Kidney (tissue), 13 donors: ENCODE measurements at regions not wholly inside any gene's neighbourhood (a gene's known extent, or its start where the extent isn't known, plus 50 kb on each side); places are given as distances from the start of the nearest gene placed in this dataset.

Experiments
- DNase-seq, 5 donors: peaks; one replicate each; pipeline ENCODE4 v3.0.0-alpha.2; 2013 to 2020
- FAIRE-seq: peaks from 2 replicates; lab custom pipeline; 2012; peaks lifted over from hg19 to GRCh38; lab: Jason Lieb, UNC
- H3K27ac ChIP-seq, 2 donors: one replicate each; pipeline ENCODE4 v1.7.0; 2013; ENCODE audit warnings: low read depth in 2 of 2, low read length in 2 of 2, inconsistent platforms in 1 of 2
- H3K27me3 ChIP-seq: one replicate; pipeline ENCODE4 v1.7.1; 2013; ENCODE audit warnings: low read length, inconsistent platforms; ENCODE audit not compliant: control insufficient read depth, insufficient read depth
- H3K36me3 ChIP-seq, 3 donors: one replicate each; pipeline versions ENCODE4 v1.7.0 to v1.7.1; 2013; ENCODE audit warnings: low read length in 3 of 3, control low read depth in 1 of 3, inconsistent platforms in 1 of 3; ENCODE audit not compliant: insufficient read depth in 3 of 3, control insufficient read depth in 2 of 3
- H3K4me1 ChIP-seq, 3 donors: one replicate each; pipeline versions ENCODE4 v1.7.0 to v1.7.1; 2013; ENCODE audit warnings: low read length in 3 of 3, inconsistent platforms in 1 of 3, low read depth in 1 of 3; ENCODE audit not compliant: control insufficient read depth in 2 of 3, insufficient read depth in 2 of 3
- H3K4me3 ChIP-seq, 3 donors: one replicate each; pipeline versions ENCODE4 v1.7.0 to v1.8.1; 2013; ENCODE audit warnings: low read length in 3 of 3, control low read depth in 1 of 3, inconsistent platforms in 1 of 3
- H3K9ac ChIP-seq, 3 donors: one replicate each; pipeline versions ENCODE4 v1.7.0 to v1.7.1; 2013; ENCODE audit warnings: low read length in 3 of 3, control low read depth in 1 of 3, inconsistent platforms in 1 of 3
- H3K9me3 ChIP-seq, 3 donors: one replicate each; pipeline versions ENCODE4 v1.7.0 to v1.7.1; 2013; ENCODE audit warnings: low read length in 3 of 3, control low read depth in 1 of 3, inconsistent platforms in 1 of 3; ENCODE audit not compliant: control insufficient read depth in 2 of 3, insufficient read depth in 1 of 3
- intact Hi-C: fragments of 100-400 bp; cut with DNase I; formaldehyde crosslinking; loops from one replicate; pipeline ENCODE4 v1.11.1; 2022
- TF ChIP-seq, protein P1 (sequence below): IDR thresholded peaks from 3 replicates; pipeline ENCODE4 v1.5.1; 2012; ENCODE audit warnings: mild to moderate bottlenecking, moderate library complexity, borderline replicate concordance; ENCODE audit not compliant: insufficient read depth; ENCODE audit errors: extremely low read depth
- donor health status: control.
- donor health status: control.
- donor health status: control.
- donor health status: control.
- donor health status: control.
- donor health status: DM: yes; HTN: yes; CAD: no.
- donor health status: Normal renal cell carcinoma (clear cell type).

DNA sequence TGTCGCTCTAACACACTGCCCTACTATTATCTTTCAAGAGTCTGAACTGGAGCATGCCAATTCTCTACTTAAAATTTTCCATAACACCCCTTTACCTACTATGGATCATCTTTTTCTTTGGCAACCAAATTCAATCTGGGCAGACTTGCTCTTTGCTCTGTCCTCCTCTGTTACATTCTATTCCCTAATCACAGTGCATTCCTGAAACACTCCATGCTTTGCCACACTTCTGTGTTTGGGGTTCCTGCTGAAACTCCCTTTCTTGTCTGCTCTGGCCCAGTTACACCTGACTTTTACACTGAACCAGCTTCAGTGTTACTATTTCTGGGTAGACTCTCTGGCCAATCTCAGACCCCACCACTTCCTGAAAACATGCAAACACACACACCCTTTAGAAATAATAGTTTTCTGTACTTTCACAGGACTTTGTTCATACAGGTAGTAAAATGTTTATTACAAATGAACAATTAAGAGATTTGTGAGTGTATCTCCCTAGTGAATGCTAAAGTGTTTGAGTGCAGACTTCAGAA, 119.9 kb upstream of the DCC start:
- Histone ChIP-seq H3K36me3 (no peaks in the 10 kb centered on the region), H3K27ac (no peak overlapping the region), H3K27me3 (no peaks in the 10 kb centered on the region), H3K4me1 (no peaks in the 10 kb centered on the region), H3K9ac (no peak overlapping the region), H3K4me3 (no peak overlapping the region), H3K9me3 (no peaks in the 10 kb centered on the region)
- intact Hi-C loops, result no loop called here
- TF ChIP-seq, protein P1, sequence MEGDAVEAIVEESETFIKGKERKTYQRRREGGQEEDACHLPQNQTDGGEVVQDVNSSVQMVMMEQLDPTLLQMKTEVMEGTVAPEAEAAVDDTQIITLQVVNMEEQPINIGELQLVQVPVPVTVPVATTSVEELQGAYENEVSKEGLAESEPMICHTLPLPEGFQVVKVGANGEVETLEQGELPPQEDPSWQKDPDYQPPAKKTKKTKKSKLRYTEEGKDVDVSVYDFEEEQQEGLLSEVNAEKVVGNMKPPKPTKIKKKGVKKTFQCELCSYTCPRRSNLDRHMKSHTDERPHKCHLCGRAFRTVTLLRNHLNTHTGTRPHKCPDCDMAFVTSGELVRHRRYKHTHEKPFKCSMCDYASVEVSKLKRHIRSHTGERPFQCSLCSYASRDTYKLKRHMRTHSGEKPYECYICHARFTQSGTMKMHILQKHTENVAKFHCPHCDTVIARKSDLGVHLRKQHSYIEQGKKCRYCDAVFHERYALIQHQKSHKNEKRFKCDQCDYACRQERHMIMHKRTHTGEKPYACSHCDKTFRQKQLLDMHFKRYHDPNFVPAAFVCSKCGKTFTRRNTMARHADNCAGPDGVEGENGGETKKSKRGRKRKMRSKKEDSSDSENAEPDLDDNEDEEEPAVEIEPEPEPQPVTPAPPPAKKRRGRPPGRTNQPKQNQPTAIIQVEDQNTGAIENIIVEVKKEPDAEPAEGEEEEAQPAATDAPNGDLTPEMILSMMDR, result no peak
- FAIRE-seq, result no peak
- no peak for DNase-seq

GRCh38 chr18:52222211-52222610, 117.8 kb upstream of the DCC start:
- TF ChIP-seq, protein P1, result no peak
- intact Hi-C loops, result no loop called here
- FAIRE-seq, result no peak

DNA sequence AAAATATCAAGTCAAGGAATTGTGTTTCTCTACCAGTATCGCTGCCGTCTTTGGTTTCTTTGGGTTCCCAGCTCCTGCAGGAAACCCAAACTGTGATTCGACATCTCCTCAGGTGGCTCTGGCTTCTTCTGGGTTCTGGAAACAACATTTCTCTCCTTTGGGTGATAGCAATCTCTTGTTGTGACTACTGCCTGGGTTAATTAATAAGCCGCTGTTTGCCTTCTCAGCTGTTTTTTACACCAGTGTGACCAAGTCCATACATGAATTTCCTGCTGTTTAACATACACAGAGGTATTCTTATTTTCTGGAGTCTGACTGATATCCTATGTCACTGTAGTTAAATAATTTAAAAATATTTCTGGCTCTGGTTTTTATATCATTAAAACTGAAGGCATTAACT, 112.5 kb upstream of the DCC start:
- Histone ChIP-seq H3K27ac (no peak overlapping the region), H3K9me3 (no peaks in the 10 kb centered on the region), H3K36me3 (no peaks in the 10 kb centered on the region), H3K4me1 (no peaks in the 10 kb centered on the region), H3K9ac (no peak overlapping the region), H3K27me3 (no peaks in the 10 kb centered on the region), H3K4me3 (no peak overlapping the region)
- intact Hi-C loops, result no loop called here
- TF ChIP-seq, protein P1, result no peak
- no peak for FAIRE-seq
- DNase-seq, result peak in 2 of 5 donors; percentile 12 to 37

More at GRCh38 chr18:52222211-52222610, 117.8 kb upstream of the DCC start:
- no peaks in the 10 kb centered on the region for H3K27me3 ChIP-seq
- no peak overlapping the region for H3K4me3 ChIP-seq
- no peaks in the 10 kb centered on the region for H3K4me1 ChIP-seq
- H3K9me3 ChIP-seq, result no peaks in the 10 kb centered on the region
- no peak for DNase-seq
- H3K36me3 ChIP-seq, result no peaks in the 10 kb centered on the region
- H3K9ac ChIP-seq, result no peak overlapping the region
- no peak overlapping the region for H3K27ac ChIP-seq

DNA sequence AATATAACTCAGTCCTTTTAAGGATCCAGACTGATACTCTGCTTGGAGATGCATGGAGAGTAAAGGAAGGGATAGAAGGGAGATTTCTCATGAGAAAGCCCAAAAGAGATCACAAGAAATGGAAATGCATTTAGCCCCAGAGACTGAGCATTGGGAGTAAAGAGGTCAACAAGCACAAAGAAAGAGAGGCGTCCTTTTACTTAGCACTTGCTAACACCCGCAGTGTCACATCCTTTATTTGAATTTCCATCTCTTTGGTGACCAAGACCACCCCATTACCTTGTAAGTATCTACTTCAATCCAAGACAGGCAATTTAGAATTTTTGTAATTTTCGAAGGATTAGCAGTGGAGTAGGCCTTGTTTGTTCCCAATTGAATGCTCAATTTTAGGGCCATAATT, 111.8 kb upstream of the DCC start:
- H3K4me1 ChIP-seq, result no peaks in the 10 kb centered on the region
- no peak for FAIRE-seq
- no peaks in the 10 kb centered on the region for H3K27me3 ChIP-seq
- H3K9me3 ChIP-seq, result no peaks in the 10 kb centered on the region
- H3K4me3 ChIP-seq, result no peak overlapping the region
- intact Hi-C loops, result no loop called here
- TF ChIP-seq, protein P1, result no peak
- H3K9ac ChIP-seq, result no peak overlapping the region
- H3K27ac ChIP-seq, result no peak overlapping the region
- no peaks in the 10 kb centered on the region for H3K36me3 ChIP-seq
- DNase-seq, result no peak
